Fibroblast of lung (primary cell): ENCODE measurements at regions not wholly inside any gene's neighbourhood (a gene's known extent, or its start where the extent isn't known, plus 50 kb on each side); places are given as distances from the start of the nearest gene placed in this dataset.

Source experiments
- CTCF ChIP-seq, 2 donors: IDR thresholded peaks in 1 of 2; conservative IDR thresholded peaks in 1 of 2; 1 replicate in 1 of 2; 2 replicates in 1 of 2; pipeline ENCODE4 v1.5.1; 2011 to 2012; ENCODE audit warnings: low read length in 2 of 2, control low read depth in 1 of 2, inconsistent platforms in 1 of 2, low read depth in 1 of 2, mild to moderate bottlenecking in 1 of 2
- EZH2 ChIP-seq: IDR thresholded peaks from 2 replicates; pipeline ENCODE4 v1.5.1; 2012; ENCODE audit warnings: low read length, control low read depth, mild to moderate bottlenecking; ENCODE audit errors: missing control alignments

GRCh38 chr16:60150907-60151306 lies 1416.8 kb upstream of the GOT2 start:
- no peak for TF ChIP-seq CTCF (conservative IDR thresholded peaks at IDR 0.05 in 1 of 2, IDR thresholded peaks at IDR 0.05 in 1 of 2; ENCODE audit: low read depth in 1 of 2, low read length in 2 of 2)
- no peak for TF ChIP-seq EZH2
